B cell (primary cell): ENCODE measurements at regions not wholly inside any gene's neighbourhood (a gene's known extent, or its start where the extent isn't known, plus 50 kb on each side); places are given as distances from the start of the nearest gene placed in this dataset.

Experiments used
- EZH2 ChIP-seq: IDR thresholded peaks from 2 replicates; pipeline ENCODE4 v1.6.1; 2012; ENCODE audit warnings: borderline replicate concordance, low read depth, mild to moderate bottlenecking, moderate library complexity, low read length; ENCODE audit not compliant: insufficient read depth, poor library complexity, severe bottlenecking
- TF ChIP-seq, protein P1 (sequence below): fragments of 200-600 bp; IDR thresholded peaks from one replicate; pipeline ENCODE4 v1.8.0; 2022; ENCODE audit warnings: antibody characterized with exemption, mild to moderate bottlenecking

DNA sequence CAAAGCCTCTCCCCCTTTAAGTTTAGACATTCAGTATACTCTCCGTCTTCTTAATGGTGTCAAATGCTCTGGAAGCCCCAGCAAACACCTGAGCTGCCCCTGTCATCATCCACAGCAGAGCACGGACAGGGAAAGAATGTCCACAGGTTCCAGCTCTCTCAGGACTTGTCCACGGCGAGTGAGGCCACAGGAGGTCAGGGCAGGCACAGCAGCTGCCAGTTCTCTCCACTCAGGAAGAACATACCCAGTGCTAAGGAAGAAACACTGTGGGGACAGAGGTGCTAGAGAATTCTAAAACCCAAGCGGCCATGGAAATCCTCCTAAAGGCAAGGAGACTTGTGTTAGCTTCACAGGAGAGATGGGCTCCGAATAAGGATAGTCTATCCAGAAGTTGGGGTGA, 132.0 kb upstream of the SERP2 start:
- TF ChIP-seq EZH2, result no peak
- TF ChIP-seq, protein P1, sequence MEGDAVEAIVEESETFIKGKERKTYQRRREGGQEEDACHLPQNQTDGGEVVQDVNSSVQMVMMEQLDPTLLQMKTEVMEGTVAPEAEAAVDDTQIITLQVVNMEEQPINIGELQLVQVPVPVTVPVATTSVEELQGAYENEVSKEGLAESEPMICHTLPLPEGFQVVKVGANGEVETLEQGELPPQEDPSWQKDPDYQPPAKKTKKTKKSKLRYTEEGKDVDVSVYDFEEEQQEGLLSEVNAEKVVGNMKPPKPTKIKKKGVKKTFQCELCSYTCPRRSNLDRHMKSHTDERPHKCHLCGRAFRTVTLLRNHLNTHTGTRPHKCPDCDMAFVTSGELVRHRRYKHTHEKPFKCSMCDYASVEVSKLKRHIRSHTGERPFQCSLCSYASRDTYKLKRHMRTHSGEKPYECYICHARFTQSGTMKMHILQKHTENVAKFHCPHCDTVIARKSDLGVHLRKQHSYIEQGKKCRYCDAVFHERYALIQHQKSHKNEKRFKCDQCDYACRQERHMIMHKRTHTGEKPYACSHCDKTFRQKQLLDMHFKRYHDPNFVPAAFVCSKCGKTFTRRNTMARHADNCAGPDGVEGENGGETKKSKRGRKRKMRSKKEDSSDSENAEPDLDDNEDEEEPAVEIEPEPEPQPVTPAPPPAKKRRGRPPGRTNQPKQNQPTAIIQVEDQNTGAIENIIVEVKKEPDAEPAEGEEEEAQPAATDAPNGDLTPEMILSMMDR, result no peak
